ENCODE measurements at regions not wholly inside any gene's neighbourhood (a gene's known extent, or its start where the extent isn't known, plus 50 kb on each side); places are given as distances from the start of the nearest gene placed in this dataset.

- DNase-seq: no peak
Observed at GRCh38 chr4:111605111-111605510, 540.1 kb upstream of the FAM241A start.

GRCh38 chr4:111610681-111611080 lies 534.6 kb upstream of the FAM241A start:
- no peak for DNase-seq

- DNase-seq: no peak
Observed at GRCh38 chr4:111618908-111619307, 526.3 kb upstream of the FAM241A start.

GRCh38 chr4:111628437-111628836 lies 516.8 kb upstream of the FAM241A start:
- DNase-seq: no peak

GRCh38 chr4:111630705-111631104 lies 514.5 kb upstream of the FAM241A start:
- peak; percentile 34 for DNase-seq

- DNase-seq: peak; percentile 33
Observed at GRCh38 chr4:111631215-111631999, 513.8 kb upstream of the FAM241A start.

GRCh38 chr4:111632641-111633151 lies 512.6 kb upstream of the FAM241A start:
- DNase-seq: no peak

GRCh38 chr4:111633663-111634266 lies 511.5 kb upstream of the FAM241A start:
- no peak for DNase-seq

- DNase-seq: no peak
Observed at GRCh38 chr4:111635646-111636045, 509.6 kb upstream of the FAM241A start.

- no peak for DNase-seq
Observed at GRCh38 chr4:111636961-111637585, 508.2 kb upstream of the FAM241A start.

- no peak for DNase-seq
Observed at GRCh38 chr4:111639120-111639690, 506.0 kb upstream of the FAM241A start.

- DNase-seq: no peak
Observed at GRCh38 chr4:111639876-111640275, 505.4 kb upstream of the FAM241A start.

GRCh38 chr4:111641813-111642579 lies 503.3 kb upstream of the FAM241A start:
- peak; percentile 73 for DNase-seq

- no peak for DNase-seq
Observed at GRCh38 chr4:111648056-111648455, 497.2 kb upstream of the FAM241A start.

- no peak for DNase-seq
Observed at GRCh38 chr4:111649308-111649707, 495.9 kb upstream of the FAM241A start.

- no peak for DNase-seq
Observed at GRCh38 chr4:111650146-111650545, 495.1 kb upstream of the FAM241A start.

GRCh38 chr4:111650674-111651086 lies 494.6 kb upstream of the FAM241A start:
- DNase-seq: no peak

- DNase-seq: no peak
Observed at GRCh38 chr4:111652236-111652635, 493.0 kb upstream of the FAM241A start.

- no peak for DNase-seq
Observed at GRCh38 chr4:111652986-111653385, 492.3 kb upstream of the FAM241A start.

GRCh38 chr4:111662496-111662895 lies 482.8 kb upstream of the FAM241A start:
- no peak for DNase-seq

- DNase-seq: no peak
Observed at GRCh38 chr4:111664308-111664945, 480.8 kb upstream of the FAM241A start.

Measured in left kidney (tissue), 1 donor.